ENCODE measurements at regions not wholly inside any gene's neighbourhood (a gene's known extent, or its start where the extent isn't known, plus 50 kb on each side); places are given as distances from the start of the nearest gene placed in this dataset.

DNA sequence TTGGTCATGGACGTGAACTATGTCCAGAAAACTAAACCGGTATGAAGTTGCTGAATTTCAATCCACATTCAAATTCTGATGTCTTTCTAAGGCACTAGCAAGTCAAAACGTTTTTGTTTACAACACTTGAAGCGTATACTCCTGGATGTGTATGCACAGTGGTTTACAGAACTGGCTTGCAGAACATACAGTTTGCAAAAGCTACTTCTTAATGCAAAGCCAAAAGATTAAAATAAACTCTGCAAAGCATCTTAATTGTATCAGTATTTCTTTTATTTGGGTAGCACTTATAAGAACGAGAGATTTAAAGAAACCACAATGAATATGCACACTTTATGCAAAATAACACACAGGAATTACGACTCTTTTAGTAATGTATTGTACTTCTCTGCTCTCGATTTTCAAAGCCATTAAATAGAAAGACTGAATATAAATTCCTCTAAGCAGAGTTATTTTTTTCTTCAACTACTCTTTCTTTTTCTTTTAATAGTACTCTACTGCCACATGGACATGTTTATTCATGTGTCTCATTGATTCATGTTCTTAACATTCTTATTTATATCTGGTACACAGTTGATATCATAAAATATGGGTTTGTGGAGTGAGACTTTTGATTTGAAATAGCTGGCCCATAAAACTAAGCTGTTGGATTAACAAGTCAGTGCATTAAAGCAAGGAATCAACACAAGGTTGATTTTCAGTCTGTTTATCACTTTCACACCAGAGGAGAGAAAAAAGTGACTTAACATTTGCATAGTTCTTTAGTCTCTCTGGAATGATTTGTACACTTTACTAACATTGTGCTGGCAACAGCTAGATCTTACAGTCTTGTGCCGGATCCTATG lies 189.4 kb upstream of the STEAP4 start:
- DNase-seq, result no peak

DNA sequence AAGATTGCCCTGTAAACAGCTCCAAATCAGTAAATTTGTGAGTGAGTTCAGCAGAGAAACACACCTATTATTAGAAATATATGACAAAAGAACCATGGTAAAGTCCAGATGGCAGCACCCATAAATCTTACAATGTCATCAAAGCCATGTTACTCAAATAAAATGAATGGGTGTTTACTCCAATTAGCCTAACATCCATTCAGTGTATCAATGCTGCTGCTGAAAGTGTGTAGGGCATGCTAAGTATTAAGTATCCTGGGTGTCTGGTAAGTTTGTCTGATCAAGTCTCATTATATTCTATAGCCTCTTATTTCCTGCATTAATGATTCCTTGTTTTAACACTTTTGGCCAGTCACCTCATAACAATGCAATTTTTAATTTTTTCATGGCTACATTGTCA lies 185.5 kb upstream of the STEAP4 start:
- no peak for DNase-seq

DNA sequence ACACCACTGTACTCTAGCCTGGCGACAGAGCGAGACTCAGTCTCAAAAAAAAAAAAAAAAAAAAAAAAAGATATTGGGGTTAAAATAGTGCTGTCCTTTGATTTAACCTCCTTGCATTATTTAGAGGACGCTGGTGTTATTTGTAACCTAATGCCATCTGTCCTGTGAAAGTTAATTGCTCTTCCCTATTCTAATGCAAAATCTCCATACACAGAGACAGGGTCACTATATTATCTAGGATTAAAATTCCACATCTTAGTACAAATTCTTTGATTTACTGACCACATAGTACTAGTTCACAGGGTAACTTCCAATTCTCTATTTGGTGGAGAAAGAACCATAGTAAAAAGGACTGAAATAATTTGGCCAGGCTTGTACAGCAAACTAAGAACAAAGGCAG lies 184.2 kb upstream of the STEAP4 start:
- no peak for DNase-seq

DNA sequence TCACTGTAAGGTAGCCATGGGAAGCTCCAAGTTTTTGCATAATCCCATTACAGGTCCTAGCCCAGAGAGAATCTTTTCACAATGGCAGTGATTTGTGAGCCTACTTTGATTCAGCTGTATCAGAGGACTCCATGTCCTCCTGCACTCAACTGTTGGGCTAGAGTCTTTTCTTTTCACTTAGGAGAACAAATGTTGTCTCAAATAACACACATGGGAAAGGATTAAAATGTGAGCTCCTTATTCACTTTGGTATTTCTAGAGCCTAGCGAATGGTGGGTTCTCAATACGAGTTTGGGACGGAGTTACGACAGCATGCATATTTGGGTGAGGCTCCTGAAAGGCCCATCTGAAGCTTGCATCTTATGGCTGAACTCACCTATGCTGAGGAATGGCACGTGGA lies 183.5 kb upstream of the STEAP4 start:
- DNase-seq, result no peak

DNA sequence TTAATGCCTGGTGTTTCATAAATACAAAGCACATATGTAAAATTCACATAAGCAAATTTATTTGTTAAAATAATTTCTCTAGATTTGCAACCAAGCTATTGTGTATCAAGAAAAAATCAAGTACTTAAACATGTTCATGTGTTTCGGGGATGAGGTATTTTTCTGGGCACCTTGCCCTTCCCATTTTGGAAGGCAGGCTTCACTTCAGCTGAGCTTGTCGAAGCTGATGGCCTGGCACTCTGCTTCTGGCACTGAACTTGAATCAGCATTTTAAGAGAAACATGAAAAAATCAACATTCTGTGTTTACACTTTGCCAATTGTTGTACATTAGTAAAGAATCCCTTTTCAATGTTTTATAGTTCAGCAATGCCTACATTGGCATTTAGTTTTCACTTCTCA lies 179.1 kb upstream of the STEAP4 start:
- DNase-seq, result no peak

DNA sequence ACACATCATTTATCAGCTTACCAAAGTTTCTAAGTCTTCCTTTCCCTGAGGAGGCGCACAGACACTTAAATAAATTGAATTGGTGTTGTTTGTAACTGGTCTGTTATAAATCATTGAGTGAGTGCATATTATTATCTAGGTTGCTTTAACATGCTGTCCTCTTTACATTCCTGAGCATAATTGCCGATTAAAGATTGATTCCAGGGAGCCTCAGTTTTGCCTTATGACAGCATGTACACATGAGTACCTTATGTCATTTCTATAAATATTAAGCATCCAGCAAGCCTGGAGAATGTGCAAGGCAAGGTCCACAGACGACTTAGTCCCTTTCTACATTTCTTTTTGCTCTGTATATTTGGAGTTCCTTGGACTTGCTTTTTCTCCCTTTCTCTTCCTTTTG lies 177.9 kb upstream of the STEAP4 start:
- DNase-seq, result no peak

DNA sequence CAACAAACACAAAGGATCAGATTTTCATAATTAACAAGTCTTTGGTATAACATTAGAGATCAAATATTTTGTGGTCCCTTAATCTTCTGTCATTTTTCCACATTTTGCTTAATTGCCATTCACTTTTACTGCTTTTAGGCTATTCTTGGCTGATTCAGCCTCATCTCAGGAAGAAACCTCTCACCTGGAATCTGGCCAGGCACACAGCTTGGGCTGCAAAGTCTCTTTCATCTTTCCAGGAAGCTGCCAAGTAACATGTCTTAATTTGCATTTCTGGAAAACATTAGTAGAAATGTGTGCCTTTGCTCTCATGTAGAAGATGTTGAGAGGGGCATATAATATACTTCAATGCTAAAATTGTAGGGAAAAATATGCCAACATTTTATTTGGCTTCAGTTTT lies 174.2 kb upstream of the STEAP4 start:
- no peak for DNase-seq

DNA sequence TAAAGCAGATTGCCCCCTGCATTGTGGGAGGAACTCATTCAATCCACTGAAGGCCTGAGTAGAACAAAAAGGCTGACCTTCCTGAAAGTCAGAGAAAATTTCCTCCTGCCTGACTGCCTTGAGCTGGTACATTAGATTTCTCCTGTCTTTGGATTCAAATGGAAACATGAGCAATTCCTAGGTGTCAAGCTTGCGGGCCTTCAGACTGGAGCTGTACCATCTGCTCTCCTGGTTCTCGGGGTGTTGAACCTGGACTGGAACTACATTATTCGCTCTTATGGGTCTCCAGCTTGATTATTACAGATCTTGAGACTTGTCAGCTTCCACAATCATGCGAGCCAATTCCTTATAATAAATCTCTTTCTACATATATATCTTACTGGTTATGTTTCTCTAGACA lies 173.6 kb upstream of the STEAP4 start:
- no peak for DNase-seq

DNA sequence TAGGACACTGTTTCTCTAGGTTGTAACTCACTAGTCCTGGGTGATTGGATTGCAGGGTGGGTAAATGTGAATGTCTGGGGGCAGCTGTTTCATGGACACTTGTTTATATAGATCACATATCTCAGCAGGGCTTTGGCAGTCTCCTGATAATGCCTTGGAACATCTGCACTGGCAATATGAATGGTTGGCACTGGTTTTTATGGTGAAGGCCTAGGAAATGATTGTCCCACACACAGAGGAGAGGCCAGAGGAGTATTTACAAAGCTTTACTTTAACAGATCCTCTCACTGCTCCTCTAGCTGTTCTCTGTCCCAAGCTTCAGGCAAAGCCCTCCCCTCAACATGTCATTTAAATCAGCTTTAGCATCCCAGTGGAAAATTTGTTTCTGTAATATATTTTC lies 171.3 kb upstream of the STEAP4 start:
- DNase-seq, result no peak

DNA sequence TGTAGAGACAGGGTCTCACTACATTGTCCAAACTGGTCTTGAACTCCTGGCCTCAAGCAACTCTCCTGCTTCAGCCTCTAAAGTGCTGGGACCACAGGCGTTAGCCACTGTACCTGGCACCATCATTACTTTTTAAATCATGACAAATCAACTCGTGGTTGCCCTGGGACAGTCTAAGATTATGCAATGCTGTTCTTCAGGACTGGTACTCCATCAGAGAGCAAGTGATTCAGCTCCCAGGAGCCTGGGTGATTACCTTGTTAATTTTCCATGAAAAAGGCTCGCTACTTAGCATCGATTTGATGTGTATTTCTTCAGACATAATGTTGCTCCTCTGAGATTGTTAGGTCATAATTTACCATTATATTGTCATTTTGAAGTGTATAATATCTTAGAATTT lies 158.9 kb upstream of the STEAP4 start:
- no peak for DNase-seq

DNA sequence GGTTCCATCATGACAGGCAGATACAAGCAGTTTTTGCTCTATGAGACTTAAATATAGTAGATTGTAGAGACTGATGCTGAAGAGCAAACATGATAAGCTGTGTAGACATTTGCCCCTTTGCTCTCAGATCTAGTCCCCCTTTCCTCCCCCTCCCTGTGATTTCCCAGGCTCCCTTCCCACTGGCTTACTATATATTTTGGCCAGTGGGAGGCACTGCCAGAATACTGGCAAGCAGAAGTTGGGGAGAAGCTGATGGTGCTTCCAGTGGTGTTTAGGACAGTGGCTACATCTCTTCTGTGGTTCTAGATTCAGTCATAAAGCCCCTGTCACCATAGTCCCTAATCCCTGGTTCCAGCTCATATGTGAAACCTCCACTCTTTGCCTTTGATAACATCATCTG lies 156.1 kb upstream of the STEAP4 start:
- DNase-seq, result no peak

DNA sequence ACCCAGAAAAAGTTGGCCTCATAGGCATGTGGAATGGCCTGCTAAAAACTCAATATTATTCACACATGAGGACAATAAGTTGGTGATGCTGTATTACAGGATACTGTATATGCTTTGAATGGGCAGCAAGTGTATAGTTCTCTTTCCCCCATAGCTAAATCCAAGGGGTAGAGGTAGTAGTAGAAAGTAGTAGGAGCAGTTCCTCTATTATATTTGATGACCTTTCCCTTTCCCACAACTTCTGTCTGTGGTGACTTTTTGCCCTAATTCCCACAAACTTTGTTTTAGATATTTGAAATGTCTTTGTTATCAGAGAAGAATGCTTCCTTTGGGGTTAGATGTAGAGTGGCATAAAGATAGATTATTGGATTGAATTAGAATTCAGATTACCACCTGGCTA lies 154.0 kb upstream of the STEAP4 start:
- no peak for DNase-seq

DNA sequence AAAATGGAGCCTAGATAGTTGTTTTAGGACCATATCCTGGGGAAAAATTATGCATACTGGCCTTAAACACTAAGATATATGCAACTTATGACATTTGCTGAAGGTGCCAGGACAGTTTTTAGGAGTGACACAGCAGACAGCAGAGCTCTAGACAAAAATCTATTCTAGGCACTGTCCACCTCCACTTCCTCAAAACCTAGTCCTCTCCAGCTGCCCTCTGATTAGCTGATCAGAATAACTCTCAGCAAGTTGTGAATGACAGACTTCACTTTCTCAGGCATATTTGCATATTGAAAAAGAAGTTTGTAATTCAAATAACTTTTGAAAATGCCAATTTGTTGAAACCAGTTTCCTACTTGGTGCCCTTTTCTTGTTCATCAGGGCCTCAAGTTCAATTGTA lies 152.3 kb upstream of the STEAP4 start:
- no peak for DNase-seq

DNA sequence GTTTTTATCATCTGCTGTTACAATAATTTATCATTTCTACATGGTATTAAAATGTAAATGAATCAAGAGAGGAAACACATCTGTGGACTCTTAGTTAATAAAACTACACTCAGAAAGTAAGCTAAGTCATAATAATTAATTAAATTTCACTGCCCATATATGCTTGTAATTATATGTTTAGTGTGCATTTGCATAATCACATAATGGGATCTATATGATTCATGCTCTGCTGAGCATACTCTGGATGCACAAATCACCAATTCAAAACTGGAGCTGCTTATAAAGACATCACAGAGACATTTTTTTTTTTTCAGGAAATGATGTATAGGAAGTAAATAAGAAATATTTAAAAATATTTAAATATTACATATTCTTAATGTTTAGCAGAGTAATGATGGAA lies 151.6 kb upstream of the STEAP4 start:
- DNase-seq, result no peak

DNA sequence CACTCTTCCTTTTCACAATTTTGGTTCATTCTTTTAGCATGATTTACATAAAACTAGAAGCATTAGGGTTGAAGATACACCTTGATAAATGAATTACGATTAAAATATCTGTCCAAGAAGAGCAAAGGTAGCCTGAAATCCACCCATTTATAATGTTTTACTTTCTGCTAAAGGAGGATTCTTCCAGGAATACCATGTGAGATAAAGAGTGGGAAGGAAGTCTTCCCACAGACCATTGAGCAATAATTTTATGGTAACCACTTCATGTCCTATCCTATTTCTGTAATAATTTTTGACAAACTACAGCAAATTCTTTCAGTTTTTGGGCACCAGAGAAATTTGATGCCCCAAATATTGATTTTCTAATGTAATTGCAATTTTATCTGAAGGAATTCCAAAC lies 150.6 kb upstream of the STEAP4 start:
- DNase-seq, result no peak

DNA sequence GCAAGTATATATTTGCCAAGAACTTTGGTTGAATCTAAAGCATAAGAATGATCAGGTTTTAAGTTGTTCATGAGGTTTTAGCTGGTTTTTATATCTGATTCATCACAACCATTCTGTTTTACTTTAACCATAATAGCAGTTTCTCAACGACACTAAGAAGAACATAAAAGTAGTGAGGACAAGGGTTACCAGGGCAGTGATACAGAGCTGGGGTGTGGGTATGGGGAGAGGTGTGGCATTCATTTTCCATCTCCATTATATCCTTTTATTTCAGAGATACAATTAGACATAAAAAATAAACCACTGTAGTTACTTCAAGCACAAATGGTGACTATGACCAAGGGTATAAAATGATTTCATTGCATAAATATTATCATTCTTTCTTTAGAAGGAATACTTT lies 149.8 kb upstream of the STEAP4 start:
- DNase-seq, result no peak

DNA sequence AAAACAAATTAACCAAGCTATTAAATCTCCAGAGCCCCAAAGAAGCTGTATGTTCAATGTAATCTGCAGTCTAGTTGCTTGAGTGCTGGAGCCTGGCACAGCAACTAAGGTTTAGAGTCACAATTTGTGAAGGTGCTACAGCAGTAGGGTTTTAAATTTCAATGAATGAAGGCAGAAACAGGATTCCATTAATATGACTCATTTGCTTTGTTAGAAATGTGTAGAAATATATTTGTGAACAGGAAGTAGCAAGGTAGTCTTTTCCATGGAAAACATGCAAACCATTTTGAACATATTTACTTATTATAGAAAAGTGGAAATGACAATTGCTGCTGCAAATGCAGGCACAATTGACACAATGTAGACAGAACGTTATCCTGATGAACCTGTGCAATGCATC lies 149.0 kb upstream of the STEAP4 start:
- no peak for DNase-seq

DNA sequence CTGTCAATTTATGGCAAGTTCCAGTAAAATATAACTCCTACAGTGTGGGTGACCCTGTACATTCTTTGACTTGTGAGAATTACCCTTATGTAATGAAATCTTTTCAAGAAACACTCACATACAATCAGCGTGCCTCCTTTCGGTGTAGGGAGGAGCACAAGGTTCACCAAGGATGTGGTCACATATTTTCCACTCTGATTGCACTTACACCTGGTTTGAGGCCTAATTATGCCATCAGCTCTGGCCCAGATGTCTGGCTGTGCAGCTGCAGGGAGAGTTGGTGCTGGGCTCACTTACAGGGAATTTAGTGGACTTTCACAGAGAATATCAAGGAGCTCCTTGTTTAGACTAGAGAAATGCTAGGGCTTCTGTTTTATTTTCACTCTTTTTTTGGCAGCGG lies 146.0 kb upstream of the STEAP4 start:
- DNase-seq, result no peak

DNA sequence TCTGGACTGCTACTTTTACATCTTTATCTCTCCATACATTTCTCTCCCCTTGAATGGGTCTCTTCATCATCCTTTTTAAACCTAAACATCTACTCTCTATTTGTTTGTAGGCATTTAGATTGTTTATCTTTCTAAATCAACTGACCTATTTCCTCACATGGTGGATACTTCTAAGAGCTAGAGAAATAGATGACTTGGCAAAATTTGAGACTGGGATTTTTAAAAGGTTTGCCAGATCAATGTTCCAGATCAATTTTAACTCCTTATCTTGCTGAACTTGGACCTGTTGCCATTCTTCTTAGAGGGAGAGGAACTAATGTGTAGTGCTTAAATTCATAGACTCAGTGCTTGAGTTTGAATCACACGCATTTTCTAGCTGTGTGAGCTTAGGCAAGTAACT lies 144.2 kb upstream of the STEAP4 start:
- no peak for DNase-seq

DNA sequence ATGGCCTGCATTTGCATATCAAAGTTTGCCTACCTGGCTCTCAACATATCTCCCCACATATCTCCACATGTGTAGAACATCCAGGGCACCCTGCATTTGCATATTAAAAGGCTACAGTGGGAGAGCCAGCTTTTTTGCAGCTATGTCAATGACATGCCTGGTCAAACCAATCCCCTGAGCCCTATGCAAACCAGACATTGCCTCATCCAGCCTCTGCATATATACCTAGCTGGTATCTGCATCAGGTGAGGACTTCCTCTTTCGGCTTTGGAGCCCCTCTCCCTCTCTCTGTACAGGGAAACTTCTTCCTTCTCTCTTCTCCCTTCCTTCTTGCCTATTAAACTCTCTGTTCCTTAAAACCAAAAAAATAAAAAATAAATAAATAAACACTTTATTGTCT lies 142.7 kb upstream of the STEAP4 start:
- DNase-seq, result no peak

DNA sequence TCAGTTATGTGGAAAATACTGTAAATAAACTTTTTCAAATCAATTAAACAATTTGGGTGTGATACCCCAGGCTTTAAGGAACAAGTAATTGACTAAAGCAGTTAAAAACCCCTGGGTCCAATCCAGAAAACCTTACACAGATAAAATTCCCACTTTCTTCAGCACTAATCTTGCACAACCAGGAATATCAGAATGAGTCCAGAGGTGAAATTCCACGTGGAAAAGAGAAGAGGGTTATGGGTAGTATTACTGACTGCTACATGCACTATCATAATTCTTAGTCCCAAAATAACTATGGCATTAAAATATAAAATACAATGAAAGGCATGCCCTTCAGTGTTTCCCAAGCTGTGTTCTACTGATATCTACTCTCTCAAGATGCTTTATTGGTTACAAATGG lies 135.7 kb upstream of the STEAP4 start:
- no peak for DNase-seq

DNA sequence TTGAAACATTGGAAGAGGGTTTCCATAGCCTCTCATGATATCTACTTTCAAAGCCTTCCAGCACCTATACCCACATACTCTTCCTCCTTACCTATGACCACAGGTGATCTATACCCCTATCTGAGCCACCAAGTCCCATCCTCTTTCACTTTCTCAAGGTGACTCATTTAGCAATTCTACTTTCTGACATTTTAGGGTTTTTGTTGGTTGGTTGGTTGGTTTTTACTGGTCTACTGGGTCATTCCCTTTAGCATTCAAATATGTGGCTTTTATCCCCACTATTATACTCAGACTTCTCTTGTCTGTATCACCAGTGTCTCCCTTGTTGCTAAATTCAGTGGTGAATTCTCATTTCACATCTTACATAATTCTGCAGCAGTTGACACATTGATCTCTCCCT lies 130.4 kb upstream of the STEAP4 start:
- no peak for DNase-seq

DNA sequence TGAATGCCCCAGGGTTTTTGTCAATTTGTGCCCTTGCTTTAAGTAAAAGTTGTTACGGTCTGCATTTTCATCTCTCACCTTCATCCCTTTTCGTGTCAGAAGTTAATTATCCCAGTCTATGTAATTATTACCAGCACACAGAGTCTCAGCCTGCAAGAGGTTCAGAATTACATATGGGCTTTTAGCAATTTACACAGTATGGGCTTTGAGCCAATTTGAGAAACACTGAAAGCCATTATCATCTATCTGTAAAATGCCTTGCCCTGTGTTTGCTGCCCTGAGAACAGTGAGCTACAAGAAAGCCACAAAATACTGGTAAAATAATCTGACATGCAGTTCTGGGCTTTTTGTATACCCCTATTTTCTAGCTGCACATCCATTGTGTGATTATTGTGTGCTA lies 125.6 kb upstream of the STEAP4 start:
- no peak for DNase-seq

DNA sequence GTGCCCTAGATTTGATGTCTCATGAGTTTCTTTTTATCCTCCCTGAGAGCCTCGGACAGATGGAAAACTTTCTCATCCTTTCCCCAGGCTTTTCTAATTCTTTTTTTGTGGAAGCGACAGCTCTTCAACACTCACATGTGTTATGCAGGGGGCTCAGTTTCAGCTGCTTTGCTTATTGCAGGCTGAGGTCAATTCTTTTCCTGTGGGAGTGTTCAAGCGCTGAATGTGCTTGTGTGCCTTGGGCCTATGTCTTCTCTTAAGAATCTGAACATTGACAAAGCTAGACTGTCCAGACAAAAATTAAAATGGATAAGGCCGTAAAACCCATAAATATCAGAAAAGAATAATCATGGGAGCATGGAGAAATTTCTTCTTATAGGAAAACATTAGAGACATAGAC lies 125.2 kb upstream of the STEAP4 start:
- no peak for DNase-seq

DNA sequence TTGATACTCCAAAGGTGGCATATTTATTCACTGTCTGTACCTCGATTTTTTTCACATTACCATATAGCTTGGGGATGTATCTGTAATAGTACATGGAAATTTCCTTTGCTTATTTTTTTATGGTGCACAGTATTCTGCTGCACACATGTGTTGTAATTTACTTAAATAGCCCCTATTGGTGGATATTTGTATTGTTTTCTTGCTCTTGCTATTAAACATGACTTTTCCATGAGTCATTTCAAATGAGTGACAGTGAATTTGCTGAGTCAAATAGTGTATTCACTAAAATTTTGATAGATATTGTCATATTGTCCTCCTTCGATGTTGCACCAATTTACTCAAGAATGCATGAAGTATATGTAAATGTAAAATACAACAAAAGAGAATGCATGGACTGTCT lies 122.7 kb upstream of the STEAP4 start:
- no peak for DNase-seq

DNA sequence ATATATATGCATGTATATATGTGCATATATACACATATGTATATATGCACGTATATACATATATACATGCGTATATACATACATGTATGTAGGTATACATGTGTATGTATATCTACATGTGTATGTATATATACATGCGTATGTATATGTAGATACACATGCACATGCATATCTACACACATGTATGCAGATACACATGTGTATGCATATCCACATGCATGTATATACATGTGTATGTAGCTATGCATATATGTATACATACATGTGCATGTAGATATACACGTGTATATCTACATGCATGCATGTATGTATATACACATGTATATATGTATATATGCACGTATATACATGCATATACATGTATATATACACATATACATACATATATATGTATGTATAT lies 95.8 kb upstream of the STEAP4 start:
- DNase-seq, result no peak

Measured in SIG-M5 (cell line).